ENCODE measurements at regions not wholly inside any gene's neighbourhood (a gene's known extent, or its start where the extent isn't known, plus 50 kb on each side); places are given as distances from the start of the nearest gene placed in this dataset.

DNA sequence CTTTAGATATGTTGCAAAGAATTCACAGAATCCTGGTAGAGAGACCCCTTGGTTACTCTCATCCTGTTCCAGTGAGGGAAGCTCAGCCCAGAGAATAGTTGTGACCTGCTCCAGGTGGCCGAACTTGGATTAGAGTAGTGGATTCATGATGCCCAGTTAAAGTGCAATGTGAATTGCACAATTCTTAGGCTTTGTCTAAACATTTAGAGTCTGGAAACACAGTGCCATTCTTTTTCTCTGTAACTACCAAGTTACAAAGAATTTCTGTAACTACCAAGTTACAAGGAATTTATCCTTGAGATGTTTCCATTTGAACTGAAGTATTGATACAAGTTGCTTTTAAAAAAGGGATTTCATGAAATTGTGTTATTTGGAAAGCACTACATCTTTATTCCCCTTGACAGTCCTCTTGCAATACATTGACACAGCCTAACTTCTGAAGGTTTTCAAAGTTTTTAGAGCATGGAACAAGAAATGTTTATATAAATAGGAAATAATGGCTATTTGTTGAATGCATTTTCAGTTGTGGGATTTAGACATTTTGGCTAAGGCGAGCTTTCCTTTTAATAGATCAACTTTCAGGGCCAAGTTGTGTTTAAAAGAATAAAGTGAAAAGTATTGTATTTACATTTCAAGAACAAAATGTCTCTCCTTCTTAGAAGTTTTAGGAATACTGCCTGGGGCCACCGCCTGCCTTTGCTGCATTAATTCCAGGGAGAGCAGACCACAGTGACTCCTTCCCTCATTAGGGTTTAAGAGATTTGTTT lies 315.0 kb downstream of the LPIN1 start:
- DNase-seq (ENCODE audit: insufficient read length, low spot score, missing footprints) = no peak
- Histone ChIP-seq H3K27me3 (ENCODE audit: insufficient read depth, low read length) (no peaks in the 10 kb centered on the region), H4K20me1 (ENCODE audit: insufficient read depth, low read length) (no peaks in the 10 kb centered on the region), H3K9me3 (ENCODE audit: low read depth, low read length) (no peaks in the 10 kb centered on the region), H3K4me3 (ENCODE audit: insufficient read depth, low read length) (no peak overlapping the region), H3K79me2 (ENCODE audit: insufficient read depth, low read length) (no peaks in the 10 kb centered on the region), H3K36me3 (ENCODE audit: insufficient read depth, low read length) (no peaks in the 10 kb centered on the region), H3K4me2 (ENCODE audit: insufficient read depth, low read length) (no peak overlapping the region), H3K4me1 (ENCODE audit: insufficient read depth, low read length) (peaks cover 22% of the 10 kb centered on the region), H3K27ac (ENCODE audit: low read depth, low read length) (no peak overlapping the region), H2AFZ (ENCODE audit: low read length) (no peak overlapping the region)
- no peak for TF ChIP-seq CTCF (IDR thresholded peaks at IDR 0.05; ENCODE audit: extremely low read depth, low read depth, low read length)

DNA sequence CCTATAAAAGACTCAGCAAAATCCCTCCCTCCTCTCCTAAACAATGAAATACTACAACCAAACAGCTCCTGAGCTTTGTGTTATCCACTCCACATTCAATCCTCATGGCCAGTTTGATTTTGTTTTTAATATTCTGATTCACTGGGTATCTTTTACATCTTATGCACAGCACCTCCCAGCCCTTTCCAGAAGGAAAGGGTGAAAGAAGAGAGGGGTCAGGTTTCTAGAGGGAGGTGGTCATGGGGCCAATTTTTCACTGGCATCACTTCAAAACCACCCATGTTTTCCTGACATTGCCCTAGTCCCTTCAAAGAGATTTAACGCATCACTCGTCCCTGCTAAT lies 315.6 kb downstream of the LPIN1 start:
- TF ChIP-seq CTCF (IDR thresholded peaks at IDR 0.05; ENCODE audit: extremely low read depth, low read depth, low read length) = no peak
- no peak for DNase-seq (ENCODE audit: insufficient read length, low spot score, missing footprints)
- no peak overlapping the region for H3K4me2 ChIP-seq (ENCODE audit: insufficient read depth, low read length)

GRCh38 chr2:12063210-12063609 lies 316.8 kb downstream of the LPIN1 start:
- H3K4me1 ChIP-seq (ENCODE audit: insufficient read depth, low read length) = peaks cover 16% of the 10 kb centered on the region
- H4K20me1 ChIP-seq (ENCODE audit: insufficient read depth, low read length) = no peaks in the 10 kb centered on the region
- H3K9me3 ChIP-seq (ENCODE audit: low read depth, low read length) = no peaks in the 10 kb centered on the region
- no peak overlapping the region for H2AFZ ChIP-seq (ENCODE audit: low read length)
- H3K79me2 ChIP-seq (ENCODE audit: insufficient read depth, low read length) = no peaks in the 10 kb centered on the region
- H3K27me3 ChIP-seq (ENCODE audit: insufficient read depth, low read length) = no peaks in the 10 kb centered on the region
- H3K4me2 ChIP-seq (ENCODE audit: insufficient read depth, low read length) = no peak overlapping the region
- no peak for TF ChIP-seq CTCF (IDR thresholded peaks at IDR 0.05; ENCODE audit: extremely low read depth, low read depth, low read length)
- H3K27ac ChIP-seq (ENCODE audit: low read depth, low read length) = no peak overlapping the region
- no peak for DNase-seq (ENCODE audit: insufficient read length, low spot score, missing footprints)
- H3K4me3 ChIP-seq (ENCODE audit: insufficient read depth, low read length) = no peak overlapping the region
- no peaks in the 10 kb centered on the region for H3K36me3 ChIP-seq (ENCODE audit: insufficient read depth, low read length)

More for the DNA sequence above, 315.6 kb downstream of the LPIN1 start:
- H3K36me3 ChIP-seq (ENCODE audit: insufficient read depth, low read length) = no peaks in the 10 kb centered on the region
- H3K79me2 ChIP-seq (ENCODE audit: insufficient read depth, low read length) = no peaks in the 10 kb centered on the region
- no peak overlapping the region for H3K27ac ChIP-seq (ENCODE audit: low read depth, low read length)
- no peaks in the 10 kb centered on the region for H3K9me3 ChIP-seq (ENCODE audit: low read depth, low read length)
- H2AFZ ChIP-seq (ENCODE audit: low read length) = no peak overlapping the region
- H3K27me3 ChIP-seq (ENCODE audit: insufficient read depth, low read length) = no peaks in the 10 kb centered on the region
- H3K4me3 ChIP-seq (ENCODE audit: insufficient read depth, low read length) = no peak overlapping the region
- H4K20me1 ChIP-seq (ENCODE audit: insufficient read depth, low read length) = no peaks in the 10 kb centered on the region
- peaks cover 22% of the 10 kb centered on the region for H3K4me1 ChIP-seq (ENCODE audit: insufficient read depth, low read length)

- H3K27ac ChIP-seq (ENCODE audit: low read depth, low read length) = no peak overlapping the region
- no peak overlapping the region for H3K4me2 ChIP-seq (ENCODE audit: insufficient read depth, low read length)
- no peaks in the 10 kb centered on the region for H3K9me3 ChIP-seq (ENCODE audit: low read depth, low read length)
- no peaks in the 10 kb centered on the region for H3K27me3 ChIP-seq (ENCODE audit: insufficient read depth, low read length)
- no peak overlapping the region for H2AFZ ChIP-seq (ENCODE audit: low read length)
- no peaks in the 10 kb centered on the region for H4K20me1 ChIP-seq (ENCODE audit: insufficient read depth, low read length)
- no peak overlapping the region for H3K4me3 ChIP-seq (ENCODE audit: insufficient read depth, low read length)
- no peak for TF ChIP-seq CTCF (IDR thresholded peaks at IDR 0.05; ENCODE audit: extremely low read depth, low read depth, low read length)
- no peaks in the 10 kb centered on the region for H3K79me2 ChIP-seq (ENCODE audit: insufficient read depth, low read length)
- H3K36me3 ChIP-seq (ENCODE audit: insufficient read depth, low read length) = no peaks in the 10 kb centered on the region
- no peak for DNase-seq (ENCODE audit: insufficient read length, low spot score, missing footprints)
- peaks cover 13% of the 10 kb centered on the region for H3K4me1 ChIP-seq (ENCODE audit: insufficient read depth, low read length)
Measured at GRCh38 chr2:12064153-12064552, 317.7 kb downstream of the LPIN1 start.
